ENCODE measurements at regions not wholly inside any gene's neighbourhood (a gene's known extent, or its start where the extent isn't known, plus 50 kb on each side); places are given as distances from the start of the nearest gene placed in this dataset.

DNA sequence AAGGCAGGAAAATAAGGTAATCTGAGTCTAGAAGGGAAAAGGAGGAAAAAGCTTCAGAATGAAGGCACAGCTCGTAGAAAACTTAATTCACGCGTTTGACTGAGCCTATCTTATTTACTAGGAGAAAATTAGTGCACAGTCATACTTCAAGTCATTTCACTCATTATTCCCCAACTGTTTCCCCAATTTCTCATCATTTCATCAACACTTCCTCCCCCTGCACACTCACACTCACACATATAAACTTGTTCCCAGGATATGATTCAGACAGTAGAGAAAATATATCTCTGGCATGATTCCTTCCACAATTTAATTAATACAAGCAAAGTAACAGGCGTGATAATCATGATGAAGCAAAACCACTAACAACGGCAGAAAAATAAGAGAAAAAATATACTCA is 94.5 kb upstream of the F13A1 start:
- TF ChIP-seq, protein P1, sequence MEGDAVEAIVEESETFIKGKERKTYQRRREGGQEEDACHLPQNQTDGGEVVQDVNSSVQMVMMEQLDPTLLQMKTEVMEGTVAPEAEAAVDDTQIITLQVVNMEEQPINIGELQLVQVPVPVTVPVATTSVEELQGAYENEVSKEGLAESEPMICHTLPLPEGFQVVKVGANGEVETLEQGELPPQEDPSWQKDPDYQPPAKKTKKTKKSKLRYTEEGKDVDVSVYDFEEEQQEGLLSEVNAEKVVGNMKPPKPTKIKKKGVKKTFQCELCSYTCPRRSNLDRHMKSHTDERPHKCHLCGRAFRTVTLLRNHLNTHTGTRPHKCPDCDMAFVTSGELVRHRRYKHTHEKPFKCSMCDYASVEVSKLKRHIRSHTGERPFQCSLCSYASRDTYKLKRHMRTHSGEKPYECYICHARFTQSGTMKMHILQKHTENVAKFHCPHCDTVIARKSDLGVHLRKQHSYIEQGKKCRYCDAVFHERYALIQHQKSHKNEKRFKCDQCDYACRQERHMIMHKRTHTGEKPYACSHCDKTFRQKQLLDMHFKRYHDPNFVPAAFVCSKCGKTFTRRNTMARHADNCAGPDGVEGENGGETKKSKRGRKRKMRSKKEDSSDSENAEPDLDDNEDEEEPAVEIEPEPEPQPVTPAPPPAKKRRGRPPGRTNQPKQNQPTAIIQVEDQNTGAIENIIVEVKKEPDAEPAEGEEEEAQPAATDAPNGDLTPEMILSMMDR (IDR thresholded peaks at IDR 0.05): no peak
- TF ChIP-seq POLR2A (IDR thresholded peaks at IDR 0.05): no peak
